ENCODE measurements at regions not wholly inside any gene's neighbourhood (a gene's known extent, or its start where the extent isn't known, plus 50 kb on each side); places are given as distances from the start of the nearest gene placed in this dataset.

DNA sequence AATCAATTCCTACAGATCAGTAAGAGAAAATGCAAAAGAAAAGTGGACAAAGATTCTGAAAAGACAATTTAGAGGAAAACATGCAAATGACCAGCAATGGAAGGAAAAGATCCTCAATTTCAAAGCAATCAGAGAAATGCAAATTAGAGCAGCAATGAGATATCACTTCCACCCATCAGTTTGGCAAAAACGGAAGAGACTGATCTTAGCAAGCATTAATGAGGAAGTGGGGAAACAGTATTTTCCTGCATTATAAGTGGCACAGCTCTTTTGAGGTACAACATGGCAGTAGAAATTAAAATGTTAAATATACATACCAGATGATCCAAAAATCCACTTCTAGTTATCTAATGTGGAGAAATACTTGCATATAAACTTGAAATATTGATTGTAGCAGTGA, 69.1 kb upstream of the SLC7A1 start:
- Histone ChIP-seq H3K36me3 (ENCODE audit: control insufficient read depth in 4 of 4, insufficient read depth in 3 of 4, low read depth in 1 of 4, low read length in 3 of 4) (no peaks in the 10 kb centered on the region), H3K27me3 (ENCODE audit: control insufficient read depth in 4 of 4, insufficient read depth in 4 of 4, low read length in 3 of 4) (peaks cover 0 to 3% (median 0%) of the 10 kb centered on the region in 4 donors), H3K4me3 (ENCODE audit: low read depth in 1 of 3, low read length in 3 of 3) (no peak overlapping the region), H3K9me3 (ENCODE audit: control insufficient read depth in 4 of 4, low read length in 3 of 4) (peaks cover 0 to 6% (median 2%) of the 10 kb centered on the region in 4 donors), H3K4me1 (ENCODE audit: control insufficient read depth in 4 of 4, insufficient read depth in 4 of 4, low read length in 3 of 4) (no peaks in the 10 kb centered on the region), H3K9ac (ENCODE audit: low read depth in 1 of 2, low read length in 2 of 2) (no peak overlapping the region), H3K27ac (ENCODE audit: low read depth in 1 of 2, low read length in 2 of 2) (no peak overlapping the region)
- no peak for DNase-seq (ENCODE audit: low spot score)
- TF ChIP-seq SP1 (IDR thresholded peaks at IDR 0.05) (no peak), EGR1 (IDR thresholded peaks at IDR 0.05; ENCODE audit: low read depth in 2 of 2) (no peak), RXRA (IDR thresholded peaks at IDR 0.05) (no peak), TAF1 (conservative IDR thresholded peaks at IDR 0.05) (no peak), HNF4A (conservative IDR thresholded peaks at IDR 0.05) (no peak), RAD21 (IDR thresholded peaks at IDR 0.05) (no peak)
- TF ChIP-seq, protein P1, sequence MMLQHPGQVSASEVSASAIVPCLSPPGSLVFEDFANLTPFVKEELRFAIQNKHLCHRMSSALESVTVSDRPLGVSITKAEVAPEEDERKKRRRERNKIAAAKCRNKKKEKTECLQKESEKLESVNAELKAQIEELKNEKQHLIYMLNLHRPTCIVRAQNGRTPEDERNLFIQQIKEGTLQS (IDR thresholded peaks at IDR 0.05): no peak
- TF ChIP-seq, protein P2, sequence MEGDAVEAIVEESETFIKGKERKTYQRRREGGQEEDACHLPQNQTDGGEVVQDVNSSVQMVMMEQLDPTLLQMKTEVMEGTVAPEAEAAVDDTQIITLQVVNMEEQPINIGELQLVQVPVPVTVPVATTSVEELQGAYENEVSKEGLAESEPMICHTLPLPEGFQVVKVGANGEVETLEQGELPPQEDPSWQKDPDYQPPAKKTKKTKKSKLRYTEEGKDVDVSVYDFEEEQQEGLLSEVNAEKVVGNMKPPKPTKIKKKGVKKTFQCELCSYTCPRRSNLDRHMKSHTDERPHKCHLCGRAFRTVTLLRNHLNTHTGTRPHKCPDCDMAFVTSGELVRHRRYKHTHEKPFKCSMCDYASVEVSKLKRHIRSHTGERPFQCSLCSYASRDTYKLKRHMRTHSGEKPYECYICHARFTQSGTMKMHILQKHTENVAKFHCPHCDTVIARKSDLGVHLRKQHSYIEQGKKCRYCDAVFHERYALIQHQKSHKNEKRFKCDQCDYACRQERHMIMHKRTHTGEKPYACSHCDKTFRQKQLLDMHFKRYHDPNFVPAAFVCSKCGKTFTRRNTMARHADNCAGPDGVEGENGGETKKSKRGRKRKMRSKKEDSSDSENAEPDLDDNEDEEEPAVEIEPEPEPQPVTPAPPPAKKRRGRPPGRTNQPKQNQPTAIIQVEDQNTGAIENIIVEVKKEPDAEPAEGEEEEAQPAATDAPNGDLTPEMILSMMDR (IDR thresholded peaks at IDR 0.05; ENCODE audit: low read depth, low read length, missing input control): no peak
- 35% methylated on average over 1 of the region's 1 CpG for whole genome bisulfite sequencing

DNA sequence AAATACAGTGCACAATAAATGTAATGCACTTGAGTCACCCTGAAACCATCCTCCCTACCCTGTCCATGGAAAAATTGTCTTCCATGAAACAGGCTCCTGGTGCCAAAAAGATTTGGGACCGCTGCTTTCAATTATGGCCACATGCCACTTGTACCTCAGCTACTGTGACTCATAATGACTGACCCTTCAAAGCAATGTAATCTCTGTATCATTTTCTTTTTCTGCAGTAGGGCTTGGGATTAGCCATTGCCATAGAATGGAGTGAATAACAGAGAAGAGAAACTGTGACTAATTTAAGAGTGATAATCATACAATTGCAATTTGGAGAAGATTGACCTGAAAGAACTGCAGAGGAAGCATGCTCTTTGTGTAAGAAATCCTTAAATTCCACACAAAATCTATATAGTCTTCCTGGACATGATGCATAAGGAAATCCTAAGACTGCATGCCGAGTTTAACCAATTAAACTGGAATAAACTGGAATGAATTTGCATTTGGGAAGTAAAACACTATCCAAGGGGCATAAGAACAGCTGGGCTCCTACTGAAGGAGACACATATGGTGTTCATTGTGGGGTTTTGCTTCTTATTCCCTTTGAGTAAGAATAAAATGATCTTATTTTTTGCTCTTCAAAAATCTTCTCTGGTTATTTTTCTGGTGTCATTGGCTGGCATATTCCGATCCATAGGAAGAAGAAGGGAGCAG, 59.5 kb upstream of the SLC7A1 start:
- Histone ChIP-seq H3K27ac (ENCODE audit: low read depth in 1 of 2, low read length in 2 of 2) (no peak overlapping the region), H3K27me3 (ENCODE audit: control insufficient read depth in 4 of 4, insufficient read depth in 4 of 4, low read length in 3 of 4) (peaks cover 0 to 2% (median 0%) of the 10 kb centered on the region in 4 donors), H3K36me3 (ENCODE audit: control insufficient read depth in 4 of 4, insufficient read depth in 3 of 4, low read depth in 1 of 4, low read length in 3 of 4) (no peaks in the 10 kb centered on the region), H3K9me3 (ENCODE audit: control insufficient read depth in 4 of 4, low read length in 3 of 4) (peaks cover 0 to 5% (median 1%) of the 10 kb centered on the region in 4 donors), H3K4me3 (ENCODE audit: low read depth in 1 of 3, low read length in 3 of 3) (no peak overlapping the region), H3K4me1 (ENCODE audit: control insufficient read depth in 4 of 4, insufficient read depth in 4 of 4, low read length in 3 of 4) (peaks cover 0 to 1% (median 0%) of the 10 kb centered on the region in 4 donors), H3K9ac (ENCODE audit: low read depth in 1 of 2, low read length in 2 of 2) (no peak overlapping the region)
- TF ChIP-seq RXRA (IDR thresholded peaks at IDR 0.05) (no peak), GABPA (IDR thresholded peaks at IDR 0.05 in 1 of 2, conservative IDR thresholded peaks at IDR 0.05 in 1 of 2) (no peak), FOXA2 (IDR thresholded peaks at IDR 0.05) (no peak), HNF4A (conservative IDR thresholded peaks at IDR 0.05) (no peak), HNF4G (IDR thresholded peaks at IDR 0.05) (no peak), JUND (IDR thresholded peaks at IDR 0.05) (no peak), FOXA1 (IDR thresholded peaks at IDR 0.05) (no peak), TAF1 (conservative IDR thresholded peaks at IDR 0.05) (no peak), YY1 (IDR thresholded peaks at IDR 0.05) (no peak), SP1 (IDR thresholded peaks at IDR 0.05) (no peak), RAD21 (IDR thresholded peaks at IDR 0.05) (no peak), EGR1 (IDR thresholded peaks at IDR 0.05; ENCODE audit: low read depth in 2 of 2) (no peak), NR2F2 (IDR thresholded peaks at IDR 0.05) (no peak)
- TF ChIP-seq, protein P3, sequence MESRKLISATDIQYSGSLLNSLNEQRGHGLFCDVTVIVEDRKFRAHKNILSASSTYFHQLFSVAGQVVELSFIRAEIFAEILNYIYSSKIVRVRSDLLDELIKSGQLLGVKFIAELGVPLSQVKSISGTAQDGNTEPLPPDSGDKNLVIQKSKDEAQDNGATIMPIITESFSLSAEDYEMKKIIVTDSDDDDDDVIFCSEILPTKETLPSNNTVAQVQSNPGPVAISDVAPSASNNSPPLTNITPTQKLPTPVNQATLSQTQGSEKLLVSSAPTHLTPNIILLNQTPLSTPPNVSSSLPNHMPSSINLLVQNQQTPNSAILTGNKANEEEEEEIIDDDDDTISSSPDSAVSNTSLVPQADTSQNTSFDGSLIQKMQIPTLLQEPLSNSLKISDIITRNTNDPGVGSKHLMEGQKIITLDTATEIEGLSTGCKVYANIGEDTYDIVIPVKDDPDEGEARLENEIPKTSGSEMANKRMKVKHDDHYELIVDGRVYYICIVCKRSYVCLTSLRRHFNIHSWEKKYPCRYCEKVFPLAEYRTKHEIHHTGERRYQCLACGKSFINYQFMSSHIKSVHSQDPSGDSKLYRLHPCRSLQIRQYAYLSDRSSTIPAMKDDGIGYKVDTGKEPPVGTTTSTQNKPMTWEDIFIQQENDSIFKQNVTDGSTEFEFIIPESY (IDR thresholded peaks at IDR 0.05): no peak
- TF ChIP-seq, protein P1 (IDR thresholded peaks at IDR 0.05): no peak
- TF ChIP-seq, protein P4, sequence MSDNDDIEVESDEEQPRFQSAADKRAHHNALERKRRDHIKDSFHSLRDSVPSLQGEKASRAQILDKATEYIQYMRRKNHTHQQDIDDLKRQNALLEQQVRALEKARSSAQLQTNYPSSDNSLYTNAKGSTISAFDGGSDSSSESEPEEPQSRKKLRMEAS (IDR thresholded peaks at IDR 0.05): no peak
- TF ChIP-seq, protein P2 (IDR thresholded peaks at IDR 0.05; ENCODE audit: low read depth, low read length, missing input control): no peak
- TF ChIP-seq, protein P5, sequence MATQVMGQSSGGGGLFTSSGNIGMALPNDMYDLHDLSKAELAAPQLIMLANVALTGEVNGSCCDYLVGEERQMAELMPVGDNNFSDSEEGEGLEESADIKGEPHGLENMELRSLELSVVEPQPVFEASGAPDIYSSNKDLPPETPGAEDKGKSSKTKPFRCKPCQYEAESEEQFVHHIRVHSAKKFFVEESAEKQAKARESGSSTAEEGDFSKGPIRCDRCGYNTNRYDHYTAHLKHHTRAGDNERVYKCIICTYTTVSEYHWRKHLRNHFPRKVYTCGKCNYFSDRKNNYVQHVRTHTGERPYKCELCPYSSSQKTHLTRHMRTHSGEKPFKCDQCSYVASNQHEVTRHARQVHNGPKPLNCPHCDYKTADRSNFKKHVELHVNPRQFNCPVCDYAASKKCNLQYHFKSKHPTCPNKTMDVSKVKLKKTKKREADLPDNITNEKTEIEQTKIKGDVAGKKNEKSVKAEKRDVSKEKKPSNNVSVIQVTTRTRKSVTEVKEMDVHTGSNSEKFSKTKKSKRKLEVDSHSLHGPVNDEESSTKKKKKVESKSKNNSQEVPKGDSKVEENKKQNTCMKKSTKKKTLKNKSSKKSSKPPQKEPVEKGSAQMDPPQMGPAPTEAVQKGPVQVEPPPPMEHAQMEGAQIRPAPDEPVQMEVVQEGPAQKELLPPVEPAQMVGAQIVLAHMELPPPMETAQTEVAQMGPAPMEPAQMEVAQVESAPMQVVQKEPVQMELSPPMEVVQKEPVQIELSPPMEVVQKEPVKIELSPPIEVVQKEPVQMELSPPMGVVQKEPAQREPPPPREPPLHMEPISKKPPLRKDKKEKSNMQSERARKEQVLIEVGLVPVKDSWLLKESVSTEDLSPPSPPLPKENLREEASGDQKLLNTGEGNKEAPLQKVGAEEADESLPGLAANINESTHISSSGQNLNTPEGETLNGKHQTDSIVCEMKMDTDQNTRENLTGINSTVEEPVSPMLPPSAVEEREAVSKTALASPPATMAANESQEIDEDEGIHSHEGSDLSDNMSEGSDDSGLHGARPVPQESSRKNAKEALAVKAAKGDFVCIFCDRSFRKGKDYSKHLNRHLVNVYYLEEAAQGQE (IDR thresholded peaks at IDR 0.05): no peak
- 86% methylated on average over 3 of the region's 3 CpGs for WGBS
- no peak for DNase-seq (ENCODE audit: low spot score)

Measured in liver (tissue), 8 donors.